ENCODE measurements at regions not wholly inside any gene's neighbourhood (a gene's known extent, or its start where the extent isn't known, plus 50 kb on each side); places are given as distances from the start of the nearest gene placed in this dataset.

- no peaks in the 10 kb centered on the region for H3K79me2 ChIP-seq (ENCODE audit: low read length)
- H3K27ac ChIP-seq (ENCODE audit: low read length) = no peak overlapping the region
- H2AFZ ChIP-seq (ENCODE audit: low read length) = no peak overlapping the region
- ATAC-seq = no peak
- no peaks in the 10 kb centered on the region for H4K20me1 ChIP-seq (ENCODE audit: low read length)
- H3K4me3 ChIP-seq (ENCODE audit: low read length) = no peak overlapping the region
- no peak for DNase-seq
- no peaks in the 10 kb centered on the region for H3K27me3 ChIP-seq (ENCODE audit: low read length)
- no peak overlapping the region for H3K9ac ChIP-seq (ENCODE audit: low read length)
- ChIA-PET POLR2A (ENCODE audit: unreplicated experiment) (no interaction called here), CTCF (no interaction called here)
- BruUV-seq (replicated peaks) = no TSS peak
- TF ChIP-seq EZH2phosphoT487 (IDR thresholded peaks at IDR 0.05; ENCODE audit: borderline replicate concordance, low read length) = no peak
- TF ChIP-seq EZH2 (IDR thresholded peaks at IDR 0.05; ENCODE audit: low read length, unreplicated experiment) = no peak
- TF ChIP-seq, protein P1, sequence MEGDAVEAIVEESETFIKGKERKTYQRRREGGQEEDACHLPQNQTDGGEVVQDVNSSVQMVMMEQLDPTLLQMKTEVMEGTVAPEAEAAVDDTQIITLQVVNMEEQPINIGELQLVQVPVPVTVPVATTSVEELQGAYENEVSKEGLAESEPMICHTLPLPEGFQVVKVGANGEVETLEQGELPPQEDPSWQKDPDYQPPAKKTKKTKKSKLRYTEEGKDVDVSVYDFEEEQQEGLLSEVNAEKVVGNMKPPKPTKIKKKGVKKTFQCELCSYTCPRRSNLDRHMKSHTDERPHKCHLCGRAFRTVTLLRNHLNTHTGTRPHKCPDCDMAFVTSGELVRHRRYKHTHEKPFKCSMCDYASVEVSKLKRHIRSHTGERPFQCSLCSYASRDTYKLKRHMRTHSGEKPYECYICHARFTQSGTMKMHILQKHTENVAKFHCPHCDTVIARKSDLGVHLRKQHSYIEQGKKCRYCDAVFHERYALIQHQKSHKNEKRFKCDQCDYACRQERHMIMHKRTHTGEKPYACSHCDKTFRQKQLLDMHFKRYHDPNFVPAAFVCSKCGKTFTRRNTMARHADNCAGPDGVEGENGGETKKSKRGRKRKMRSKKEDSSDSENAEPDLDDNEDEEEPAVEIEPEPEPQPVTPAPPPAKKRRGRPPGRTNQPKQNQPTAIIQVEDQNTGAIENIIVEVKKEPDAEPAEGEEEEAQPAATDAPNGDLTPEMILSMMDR (conservative IDR thresholded peaks at IDR 0.05; ENCODE audit: low read depth, low read length) = no peak
- H3K36me3 ChIP-seq (ENCODE audit: low read depth, low read length) = peaks cover 7% of the 10 kb centered on the region
- H3K4me1 ChIP-seq (ENCODE audit: insufficient read depth, low read length) = no peaks in the 10 kb centered on the region
- no peak overlapping the region for H3K4me2 ChIP-seq (ENCODE audit: low read length)
- no peaks in the 10 kb centered on the region for H3K9me3 ChIP-seq (ENCODE audit: low read length)
- no peaks in the 10 kb centered on the region for H3F3A ChIP-seq (ENCODE audit: low read length, unreplicated experiment)
- intact Hi-C loops (cut with micrococcal nuclease) = loop anchor here (10.0 kb wide), 1 partner anchor 158 kb away; no protein-coding TSS in a partner anchor
- H3K9me2 ChIP-seq (replicated peaks; ENCODE audit: low read length) = no peaks in the 10 kb centered on the region
Measured at GRCh38 chr4:123092586-123092985, 170.2 kb upstream of the NUDT6 start.

- CTCF ChIA-PET = no interaction called here
- Histone ChIP-seq H2AFZ (ENCODE audit: low read length) (no peak overlapping the region), H3K36me3 (ENCODE audit: low read depth, low read length) (peaks cover 7% of the 10 kb centered on the region), H3K4me2 (ENCODE audit: low read length) (no peak overlapping the region), H3K9me2 (replicated peaks; ENCODE audit: low read length) (no peaks in the 10 kb centered on the region), H3K4me1 (ENCODE audit: insufficient read depth, low read length) (no peaks in the 10 kb centered on the region), H3K9ac (ENCODE audit: low read length) (no peak overlapping the region), H4K20me1 (ENCODE audit: low read length) (no peaks in the 10 kb centered on the region), H3K27ac (ENCODE audit: low read length) (no peak overlapping the region), H3K9me3 (ENCODE audit: low read length) (no peaks in the 10 kb centered on the region), H3K79me2 (ENCODE audit: low read length) (no peaks in the 10 kb centered on the region), H3K27me3 (ENCODE audit: low read length) (no peaks in the 10 kb centered on the region), H3K4me3 (ENCODE audit: low read length) (no peak overlapping the region), H3F3A (ENCODE audit: low read length, unreplicated experiment) (no peaks in the 10 kb centered on the region)
- TF ChIP-seq, protein P1 (conservative IDR thresholded peaks at IDR 0.05; ENCODE audit: low read depth, low read length) = no peak
- TF ChIP-seq EZH2phosphoT487 (IDR thresholded peaks at IDR 0.05; ENCODE audit: borderline replicate concordance, low read length) = no peak
- TF ChIP-seq EZH2 (IDR thresholded peaks at IDR 0.05; ENCODE audit: low read length, unreplicated experiment) = no peak
- intact Hi-C loops (cut with micrococcal nuclease) = loop anchor here (10.0 kb wide), 1 partner anchor 158 kb away; no protein-coding TSS in a partner anchor
- POLR2A ChIA-PET (ENCODE audit: unreplicated experiment) = no interaction called here
- no peak for DNase-seq
- ATAC-seq = no peak
- no TSS peak for BruUV-seq (replicated peaks)
Measured at GRCh38 chr4:123093236-123093635, 170.8 kb upstream of the NUDT6 start.

GRCh38 chr4:123096038-123096437 lies 173.6 kb upstream of the NUDT6 start:
- Histone ChIP-seq H3K27me3 (ENCODE audit: low read length) (no peaks in the 10 kb centered on the region), H3K4me2 (ENCODE audit: low read length) (no peak overlapping the region), H3K79me2 (ENCODE audit: low read length) (no peaks in the 10 kb centered on the region), H3K4me1 (ENCODE audit: insufficient read depth, low read length) (no peaks in the 10 kb centered on the region), H2AFZ (ENCODE audit: low read length) (no peak overlapping the region), H3K9me3 (ENCODE audit: low read length) (no peaks in the 10 kb centered on the region), H3F3A (ENCODE audit: low read length, unreplicated experiment) (no peaks in the 10 kb centered on the region), H4K20me1 (ENCODE audit: low read length) (no peaks in the 10 kb centered on the region), H3K27ac (ENCODE audit: low read length) (no peak overlapping the region), H3K9me2 (replicated peaks; ENCODE audit: low read length) (no peaks in the 10 kb centered on the region), H3K9ac (ENCODE audit: low read length) (no peak overlapping the region), H3K4me3 (ENCODE audit: low read length) (no peak overlapping the region), H3K36me3 (ENCODE audit: low read depth, low read length) (peaks cover under 1% of the 10 kb centered on the region)
- DNase-seq = peak; percentile 57
- intact Hi-C loops (cut with micrococcal nuclease) = loop anchor here (5.0 to 10.0 kb wide), 3 partner anchors 69 to 161 kb away; no protein-coding TSS in a partner anchor
- peak; percentile 70 for ATAC-seq
- no TSS peak for BruUV-seq (replicated peaks)
- TF ChIP-seq EZH2 (IDR thresholded peaks at IDR 0.05; ENCODE audit: low read length, unreplicated experiment) = no peak
- TF ChIP-seq EZH2phosphoT487 (IDR thresholded peaks at IDR 0.05; ENCODE audit: borderline replicate concordance, low read length) = no peak
- TF ChIP-seq, protein P1 (conservative IDR thresholded peaks at IDR 0.05; ENCODE audit: low read depth, low read length) = peak; percentile 74
- ChIA-PET POLR2A (ENCODE audit: unreplicated experiment) (no interaction called here), CTCF (no interaction called here)
